HG03378 (cell line): ENCODE measurements at regions not wholly inside any gene's neighbourhood (a gene's known extent, or its start where the extent isn't known, plus 50 kb on each side); places are given as distances from the start of the nearest gene placed in this dataset.
A peak's percentile ranks its signal among the peaks of the same experiment; 100 is the strongest.

ENCODE experiments used
- ATAC-seq: cut with Tn5 transposase; IDR thresholded peaks from one replicate; pipeline ENCODE4 v1.9.1; 2021; ENCODE audit warnings: mild to moderate bottlenecking, moderate library complexity; ENCODE audit not compliant: unreplicated experiment

DNA sequence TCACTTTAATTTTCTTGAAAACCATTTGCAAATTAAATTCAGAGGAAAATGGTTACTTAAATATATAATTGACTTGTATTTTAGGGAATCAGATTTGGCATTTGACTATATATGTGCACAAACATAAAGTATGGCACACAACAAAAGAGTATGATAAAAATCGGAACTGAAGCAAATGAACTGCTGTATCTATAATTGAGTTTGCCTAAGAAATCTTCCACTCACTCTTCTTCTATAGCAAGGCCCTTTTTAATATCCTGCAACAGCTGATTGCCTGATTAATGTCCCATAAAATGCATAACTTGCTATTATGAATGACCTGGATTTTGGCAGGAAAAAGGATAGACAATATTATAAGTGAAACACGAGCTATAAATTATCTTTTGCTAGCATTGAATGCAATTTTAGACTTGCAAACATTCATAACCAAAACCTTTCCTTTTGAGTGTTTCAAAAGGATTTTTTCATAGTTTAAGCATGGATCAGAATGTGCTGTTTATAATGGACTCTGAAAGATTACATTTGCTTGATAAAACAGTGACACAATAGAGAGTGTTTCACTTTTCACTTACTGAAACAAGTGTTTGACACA lies 2204.3 kb downstream of the MRPL39 start:
- ATAC-seq, result no peak

DNA sequence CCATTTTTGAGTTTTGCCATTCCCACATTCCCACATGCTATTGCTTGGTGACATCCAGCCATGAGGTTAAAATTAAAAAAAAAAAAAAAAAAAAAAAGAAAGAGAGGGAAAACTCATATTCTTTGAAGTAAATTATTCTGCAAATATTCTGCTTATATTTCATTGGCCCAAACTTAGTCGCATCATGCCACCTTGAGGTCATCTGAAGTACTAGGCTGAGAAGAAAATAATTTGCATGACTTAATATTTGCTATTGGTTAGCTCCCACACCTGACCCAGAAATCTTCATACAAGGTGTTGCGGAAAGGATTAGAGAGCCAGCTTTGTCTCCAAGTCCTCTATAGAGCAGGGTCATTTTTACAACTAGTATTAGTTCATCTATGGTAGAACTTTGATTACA lies 2206.0 kb downstream of the MRPL39 start:
- peak; percentile 49 for ATAC-seq

GRCh38 chr21:23398726-23399125 lies 2208.6 kb downstream of the MRPL39 start:
- ATAC-seq, result no peak

GRCh38 chr21:23394458-23394857 lies 2212.8 kb downstream of the MRPL39 start:
- ATAC-seq, result no peak

- no peak for ATAC-seq
Measured at GRCh38 chr21:23384679-23385078, 2222.6 kb downstream of the MRPL39 start.

DNA sequence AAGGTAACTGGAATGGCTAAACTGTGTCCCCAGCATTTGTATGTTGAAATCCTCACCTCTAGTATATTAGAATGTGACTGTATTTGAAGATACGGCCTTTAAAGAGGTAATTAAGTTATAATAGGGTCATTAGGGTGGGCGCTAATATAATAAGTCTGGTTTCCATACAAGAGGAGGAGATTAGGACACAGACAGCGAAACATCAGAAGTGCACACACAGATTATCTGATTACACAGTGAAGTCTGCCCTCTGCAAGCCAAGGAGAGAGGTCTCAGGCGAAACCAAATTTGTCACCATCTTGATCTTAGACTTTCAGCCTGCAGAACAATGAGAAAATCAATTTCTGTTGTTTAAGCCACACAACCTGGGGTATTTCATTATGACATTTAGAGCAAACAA lies 2233.1 kb downstream of the MRPL39 start:
- ATAC-seq, result no peak

DNA sequence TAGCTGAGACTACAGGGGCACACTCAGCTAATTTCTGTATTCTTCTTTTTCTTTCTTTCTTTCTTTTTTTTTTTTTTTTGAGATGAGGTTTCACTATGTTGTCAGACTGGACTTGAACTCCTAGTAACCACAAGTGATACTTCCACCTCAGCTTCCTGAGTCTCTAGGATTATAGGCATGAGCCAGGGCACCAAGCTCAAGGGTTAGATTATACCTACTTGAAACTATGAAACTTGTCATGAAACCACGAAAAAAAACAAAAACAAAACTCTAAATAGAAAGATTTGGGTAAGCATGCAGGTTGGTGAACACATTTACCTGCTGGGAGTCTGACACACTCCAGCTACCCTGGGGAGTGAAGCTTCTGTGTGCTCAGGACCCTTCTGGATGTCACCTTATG lies 2250.4 kb downstream of the MRPL39 start:
- ATAC-seq, result no peak

GRCh38 chr21:23316190-23316589 lies 2291.1 kb downstream of the MRPL39 start:
- ATAC-seq, result no peak

- ATAC-seq, result no peak
Measured at GRCh38 chr21:23308741-23309140, 2298.5 kb downstream of the MRPL39 start.

DNA sequence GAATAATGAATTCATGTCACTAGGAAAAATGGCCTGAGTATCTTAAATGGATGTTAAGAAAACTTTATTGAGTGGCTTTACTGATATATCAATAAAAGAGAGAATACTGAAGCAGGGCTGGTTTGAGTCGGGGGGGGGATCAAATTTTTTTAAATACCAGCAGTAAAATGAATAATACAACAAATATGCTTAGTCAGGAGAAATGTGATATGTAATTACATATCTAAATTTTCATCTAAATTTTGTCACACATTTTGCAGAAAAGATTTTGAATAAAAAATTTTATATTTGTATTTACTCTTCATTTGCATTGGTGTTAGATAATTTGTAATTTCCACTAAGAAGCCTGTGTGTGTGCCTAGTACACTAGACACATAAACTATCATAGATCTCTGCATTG lies 2300.2 kb downstream of the MRPL39 start:
- no peak for ATAC-seq

GRCh38 chr21:23292292-23292691 lies 2294.1 kb downstream of the NCAM2 start:
- no peak for ATAC-seq

DNA sequence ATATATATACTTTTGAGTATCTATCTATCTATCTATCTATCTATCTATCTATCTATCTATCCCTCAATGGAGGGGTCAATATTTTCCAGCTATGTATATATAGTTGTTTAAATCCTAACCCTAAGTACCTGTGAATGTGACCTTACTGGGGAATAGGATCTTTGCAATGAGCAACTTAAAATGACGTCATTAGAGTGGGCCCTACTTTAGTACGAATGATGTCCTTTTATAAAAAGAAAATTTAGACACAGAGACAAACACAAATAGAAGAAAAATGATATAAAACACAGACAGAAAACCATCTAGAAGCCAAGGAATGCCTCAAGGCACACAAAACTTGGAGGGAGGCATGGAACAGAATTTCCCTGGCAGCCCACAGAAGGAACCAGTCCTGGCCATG lies 2283.7 kb downstream of the NCAM2 start:
- ATAC-seq, result no peak

- ATAC-seq, result no peak
Measured at GRCh38 chr21:23249760-23250159, 2251.6 kb downstream of the NCAM2 start.

GRCh38 chr21:23247334-23247733 lies 2249.1 kb downstream of the NCAM2 start:
- no peak for ATAC-seq

GRCh38 chr21:23245255-23245654 lies 2247.0 kb downstream of the NCAM2 start:
- ATAC-seq, result no peak

- ATAC-seq, result no peak
Measured at GRCh38 chr21:23223882-23224281, 2225.7 kb downstream of the NCAM2 start.

DNA sequence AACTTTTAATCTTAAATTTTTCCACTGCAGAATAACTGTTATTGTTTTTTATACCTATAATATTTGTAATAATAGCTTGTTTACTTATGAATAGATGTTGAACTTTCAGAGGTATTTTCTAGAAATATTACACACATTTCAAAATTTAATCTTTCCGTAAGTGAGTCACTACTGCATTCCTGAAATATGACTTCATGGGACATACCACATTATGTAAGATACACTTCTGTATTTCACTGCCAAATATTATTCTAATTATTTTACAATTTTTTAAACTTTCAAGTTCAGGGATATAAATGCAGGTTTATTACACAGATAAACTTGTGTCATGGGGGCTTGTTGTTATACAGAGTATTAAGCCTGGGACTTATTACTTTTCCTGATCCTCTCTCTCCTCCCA lies 2220.5 kb downstream of the NCAM2 start:
- ATAC-seq, result no peak

DNA sequence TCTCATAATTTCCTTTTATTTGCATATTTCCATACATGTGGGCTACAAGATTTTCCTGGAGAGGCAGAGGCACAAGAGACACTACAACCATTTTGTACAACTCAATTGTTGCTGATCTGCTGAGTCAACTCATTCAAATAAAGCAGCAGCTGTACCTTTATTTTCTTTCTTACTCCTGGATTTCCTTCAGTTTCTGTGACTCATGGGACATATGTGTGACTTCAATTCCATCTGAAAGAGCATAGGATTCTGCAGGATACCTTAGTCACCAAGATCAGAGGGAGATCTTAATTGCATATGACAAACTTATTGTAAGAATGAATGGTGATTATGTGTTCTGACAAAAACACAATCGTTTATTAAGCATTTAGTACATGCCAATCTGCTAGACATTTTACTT lies 2219.4 kb downstream of the NCAM2 start:
- no peak for ATAC-seq

GRCh38 chr21:23215261-23215660 lies 2217.1 kb downstream of the NCAM2 start:
- no peak for ATAC-seq
